ENCODE measurements at regions not wholly inside any gene's neighbourhood (a gene's known extent, or its start where the extent isn't known, plus 50 kb on each side); places are given as distances from the start of the nearest gene placed in this dataset.

DNA sequence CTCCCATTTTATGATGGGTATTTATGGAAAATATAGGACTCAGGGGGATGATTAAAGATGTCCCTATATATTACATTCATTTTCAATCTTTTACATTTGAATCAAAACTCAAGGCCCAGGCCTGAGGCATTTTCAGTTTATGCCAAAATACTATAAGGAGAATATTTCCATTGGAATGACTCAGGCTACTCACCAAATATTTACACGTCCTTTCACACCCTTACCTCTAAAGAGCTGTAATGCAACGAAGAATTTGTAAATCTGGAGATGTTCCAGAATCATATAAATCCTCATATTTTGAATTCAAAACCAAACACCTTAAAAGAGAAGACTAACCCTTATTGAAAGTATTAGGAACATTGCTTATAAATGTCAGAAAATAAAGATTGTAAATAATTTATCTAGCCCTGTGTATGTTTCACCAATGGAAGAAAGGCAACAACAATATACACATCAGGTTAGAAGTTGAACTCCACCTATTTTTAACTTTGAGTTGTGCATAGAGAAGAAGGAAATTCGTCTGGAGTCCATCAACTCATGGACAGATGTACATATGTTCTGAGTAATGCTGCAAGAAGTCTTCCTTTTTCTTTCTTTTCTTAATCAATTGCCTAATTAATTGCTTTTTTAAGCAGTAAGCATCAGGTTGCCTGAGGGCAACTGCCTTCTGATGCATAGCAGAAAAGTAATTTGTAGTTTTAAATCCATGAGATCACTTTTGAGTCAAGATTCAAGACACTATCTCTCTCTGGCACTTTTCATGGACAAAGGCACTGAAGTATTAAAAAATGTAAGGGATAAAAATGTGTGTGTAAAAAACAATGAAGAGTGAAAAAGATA lies 579.3 kb upstream of the RGMB start:
- DNase-seq (ENCODE audit: low read depth): no peak

DNA sequence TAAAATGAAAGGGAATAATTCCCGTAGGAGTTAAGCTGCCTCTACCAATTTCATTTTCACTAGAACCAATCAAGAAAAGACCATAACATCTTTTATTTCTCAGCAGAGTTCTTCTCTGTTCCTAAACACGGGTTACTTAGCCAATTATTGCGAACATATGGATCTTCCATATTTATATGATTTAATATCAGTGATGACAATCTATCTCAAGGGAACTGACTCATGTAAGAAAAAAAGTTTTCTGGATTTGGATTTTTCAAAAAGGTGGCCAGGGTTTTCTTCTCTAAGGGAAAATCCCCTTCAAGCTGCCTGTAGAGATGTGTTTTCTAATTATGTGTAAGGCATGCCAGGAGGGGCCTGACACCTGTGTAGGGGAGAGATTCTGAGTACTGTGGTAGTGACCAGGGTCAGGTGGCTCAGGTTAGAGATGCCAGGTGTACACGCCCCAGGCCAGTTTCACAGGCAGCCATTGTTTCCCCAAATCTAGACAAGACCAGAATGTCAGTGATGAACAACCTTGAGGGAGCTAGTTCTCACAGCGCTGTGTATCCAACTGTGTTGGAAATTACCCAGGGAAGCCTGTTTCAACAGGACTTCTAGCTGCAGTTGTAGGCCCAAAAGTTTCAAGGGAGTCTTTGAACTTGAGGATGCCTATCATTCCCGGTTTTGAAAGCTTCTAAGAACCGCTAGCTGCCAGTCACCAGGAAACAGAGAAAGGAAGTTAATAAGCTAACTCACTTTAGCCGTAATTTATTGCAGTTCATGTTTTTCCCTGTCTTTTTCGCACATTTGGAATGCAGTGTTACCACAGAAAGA lies 572.5 kb upstream of the RGMB start:
- no peak overlapping the region for H3K4me3 ChIP-seq (ENCODE audit: low read depth, low read length)
- in situ Hi-C loops (cut with HindIII; ENCODE audit: low sequenced_read_pairs): no loop called here

More for the DNA sequence above, 579.3 kb upstream of the RGMB start:
- in situ Hi-C loops (cut with HindIII; ENCODE audit: low sequenced_read_pairs): no loop called here
- no peak for TF ChIP-seq CTCF (IDR thresholded peaks at IDR 0.05; ENCODE audit: low read depth, low read length, missing control alignments)
- H3K4me3 ChIP-seq (ENCODE audit: low read depth, low read length): no peak overlapping the region

GRCh38 chr5:98204798-98205197 lies 568.7 kb upstream of the RGMB start:
- TF ChIP-seq CTCF (IDR thresholded peaks at IDR 0.05; ENCODE audit: low read depth, low read length, missing control alignments): no peak
- no peak overlapping the region for H3K4me3 ChIP-seq (ENCODE audit: low read depth, low read length)
- no peak for DNase-seq (ENCODE audit: low read depth)
- in situ Hi-C loops (cut with HindIII; ENCODE audit: low sequenced_read_pairs): no loop called here

More for the DNA sequence above, 572.5 kb upstream of the RGMB start:
- no peak for DNase-seq (ENCODE audit: low read depth)
- no peak for TF ChIP-seq CTCF (IDR thresholded peaks at IDR 0.05; ENCODE audit: low read depth, low read length, missing control alignments)

DNA sequence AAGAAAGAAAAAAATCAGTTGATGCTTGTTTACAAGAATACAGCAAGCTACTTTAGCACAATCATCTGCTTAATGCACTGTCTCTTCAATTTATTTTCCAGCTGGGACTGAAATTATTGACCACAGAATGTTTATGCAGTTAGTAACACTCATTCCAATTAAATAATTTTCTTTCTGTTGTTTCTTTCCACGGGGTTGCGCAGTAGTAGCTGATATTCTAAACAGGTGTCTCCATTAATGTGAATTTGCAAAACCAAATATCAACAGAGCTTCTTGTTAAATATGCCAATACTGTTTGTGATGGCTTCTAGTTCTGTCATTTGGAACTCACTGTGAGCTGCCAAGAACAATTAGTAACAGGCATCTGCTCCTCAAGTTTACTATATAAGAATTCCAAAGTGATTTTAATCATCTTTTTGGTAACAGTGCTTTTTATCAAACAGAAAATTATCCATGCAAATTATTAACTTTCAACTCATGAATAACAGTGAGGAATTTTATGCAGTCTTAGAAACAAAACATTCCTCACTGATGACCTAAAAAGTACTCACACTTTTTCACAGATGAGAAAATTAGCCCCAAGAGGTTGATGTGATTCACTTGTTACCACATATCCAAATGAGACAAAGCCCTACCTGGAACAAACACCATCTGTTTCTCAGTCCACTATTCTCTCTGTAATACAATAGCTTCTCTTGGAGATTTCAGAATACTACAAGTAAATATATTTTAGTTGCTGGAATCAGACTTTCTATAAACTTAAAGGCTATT lies 567.6 kb upstream of the RGMB start:
- H3K4me3 ChIP-seq (ENCODE audit: low read depth, low read length): no peak overlapping the region
- TF ChIP-seq CTCF (IDR thresholded peaks at IDR 0.05; ENCODE audit: low read depth, low read length, missing control alignments): no peak
- peak; percentile 20 for DNase-seq (ENCODE audit: low read depth)
- in situ Hi-C loops (cut with HindIII; ENCODE audit: low sequenced_read_pairs): no loop called here

DNA sequence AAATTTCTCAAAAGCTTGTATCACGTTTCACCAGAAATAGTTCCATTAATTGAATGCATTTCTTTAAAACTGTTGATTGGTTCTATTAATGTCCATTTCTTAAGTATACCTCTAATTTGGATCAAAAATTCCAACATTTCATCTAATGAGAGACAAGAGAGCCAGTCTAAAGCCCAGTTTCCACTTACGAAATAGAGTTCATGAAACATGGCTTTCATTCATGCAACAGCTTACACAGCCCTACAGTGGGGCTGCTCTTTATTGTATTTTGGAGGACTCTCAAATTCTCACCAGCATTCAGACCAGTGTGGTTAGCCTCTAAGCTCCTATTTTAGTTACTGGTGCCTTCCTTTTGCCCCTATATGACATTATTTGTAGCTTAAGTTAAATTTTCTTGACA lies 566.9 kb upstream of the RGMB start:
- in situ Hi-C loops (cut with HindIII; ENCODE audit: low sequenced_read_pairs): no loop called here
- TF ChIP-seq CTCF (IDR thresholded peaks at IDR 0.05; ENCODE audit: low read depth, low read length, missing control alignments): no peak
- no peak for DNase-seq (ENCODE audit: low read depth)
- no peak overlapping the region for H3K4me3 ChIP-seq (ENCODE audit: low read depth, low read length)

- no peak for DNase-seq (ENCODE audit: low read depth)
- no peak overlapping the region for H3K4me3 ChIP-seq (ENCODE audit: low read depth, low read length)
- in situ Hi-C loops (cut with HindIII; ENCODE audit: low sequenced_read_pairs): no loop called here
- no peak for TF ChIP-seq CTCF (IDR thresholded peaks at IDR 0.05; ENCODE audit: low read depth, low read length, missing control alignments)
Measured at GRCh38 chr5:98209418-98209817, 564.0 kb upstream of the RGMB start.

Data from astrocyte of the cerebellum (primary cell).